IPS DF 6.9 (cell line): ENCODE measurements at regions not wholly inside any gene's neighbourhood (a gene's known extent, or its start where the extent isn't known, plus 50 kb on each side); places are given as distances from the start of the nearest gene placed in this dataset.
"Not testable (repeated sequence)": the region's sequence is repeated elsewhere in the genome, so short reads cannot be mapped to it uniquely, and the experiment has no call there.

Experiments used
- DNase-seq: peaks from one replicate; pipeline ENCODE4 v3.0.0-alpha.2; 2013; ENCODE audit warnings: low read depth, low spot score
- H3K27ac ChIP-seq: one replicate; pipeline ENCODE4 v1.5.1; 2013; ENCODE audit warnings: low read length, control low read depth
- H3K27me3 ChIP-seq: 2 replicates; pipeline ENCODE4 v1.6.1; 2013; ENCODE audit warnings: mild to moderate bottlenecking, low read length; ENCODE audit not compliant: control insufficient read depth, insufficient read depth
- H3K36me3 ChIP-seq: 2 replicates; pipeline ENCODE4 v1.6.1; 2013; ENCODE audit warnings: low read length; ENCODE audit not compliant: control insufficient read depth, insufficient read depth
- H3K4me1 ChIP-seq: 2 replicates; pipeline ENCODE4 v1.6.1; 2013; ENCODE audit warnings: low read length; ENCODE audit not compliant: control insufficient read depth, insufficient read depth
- H3K4me3 ChIP-seq: 2 replicates; pipeline ENCODE4 v1.5.1; 2013; ENCODE audit warnings: mild to moderate bottlenecking, low read length
- H3K9me3 ChIP-seq: 2 replicates; pipeline ENCODE4 v1.6.1; 2013; ENCODE audit warnings: low read length, inconsistent platforms; ENCODE audit not compliant: control insufficient read depth, insufficient read depth
- WGBS: extraction: QIAGEN DNeasy Blood & Tissue Kit; methylation state at CpG from one replicate; pipeline ENCODE4 v1.1.7; 2013; ENCODE audit warnings: mixed read lengths, missing lambda C conversion rate; ENCODE audit not compliant: insufficient read length, insufficient coverage; 5-methylcytosine and 5-hydroxymethylcytosine counted together

DNA sequence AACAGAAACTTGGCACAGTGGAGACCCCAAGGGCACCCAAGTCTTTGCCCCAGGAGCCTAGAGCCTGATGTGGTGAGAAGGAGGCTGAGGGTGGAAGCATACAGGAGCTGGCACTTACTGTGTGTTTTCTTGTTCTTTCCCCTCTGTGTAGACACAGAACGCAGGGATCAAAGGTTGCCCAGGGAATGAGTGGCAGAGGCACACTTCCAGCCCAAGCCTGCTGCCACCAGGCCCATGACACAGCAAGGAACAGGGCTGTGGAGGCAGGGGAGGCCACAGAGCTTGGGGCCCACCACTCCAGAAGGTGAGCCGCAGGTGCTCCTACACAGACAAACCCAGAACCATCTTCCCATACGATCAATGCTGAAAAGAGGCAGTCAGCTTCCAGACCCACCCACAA lies 73.9 kb upstream of the S1PR3 start:
- Histone ChIP-seq H3K27me3 (0 out of 2 replicates have a peak, but pooled peaks cover 2% of the 10 kb centered on the region), H3K4me1 (no peaks in the 10 kb centered on the region), H3K9me3 (peaks cover 6% of the 10 kb centered on the region), H3K36me3 (no peaks in the 10 kb centered on the region), H3K27ac (no peak overlapping the region), H3K4me3 (no peak overlapping the region)
- WGBS = no CpG with 5 or more reads among the region's 3 CpGs
- no peak for DNase-seq

DNA sequence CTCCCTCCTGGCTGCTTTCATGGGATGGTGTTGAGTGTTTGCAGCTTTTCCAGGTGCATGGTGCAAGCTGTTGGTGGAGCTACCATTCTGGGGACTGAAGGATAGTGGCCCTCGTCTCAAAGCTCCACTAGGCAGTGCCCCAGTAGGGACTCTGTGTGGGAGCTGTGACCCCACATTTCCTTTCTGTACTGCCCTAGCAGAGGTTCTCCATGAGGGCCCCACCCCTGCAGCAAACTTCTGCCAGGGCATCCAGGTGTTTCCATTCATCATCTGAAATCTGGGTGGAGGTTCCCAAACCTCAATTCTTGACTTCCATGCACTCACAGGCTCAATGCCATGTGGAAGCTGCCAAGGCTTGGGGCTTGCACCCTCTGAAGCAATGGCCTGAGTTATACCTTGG lies 72.7 kb upstream of the S1PR3 start:
- H3K27ac ChIP-seq, H3K36me3 ChIP-seq, DNase-seq, H3K4me1 ChIP-seq, H3K9me3 ChIP-seq, H3K4me3 ChIP-seq, H3K27me3 ChIP-seq: not testable (repeated sequence)
- no CpG with 5 or more reads among the region's 1 CpG for WGBS

DNA sequence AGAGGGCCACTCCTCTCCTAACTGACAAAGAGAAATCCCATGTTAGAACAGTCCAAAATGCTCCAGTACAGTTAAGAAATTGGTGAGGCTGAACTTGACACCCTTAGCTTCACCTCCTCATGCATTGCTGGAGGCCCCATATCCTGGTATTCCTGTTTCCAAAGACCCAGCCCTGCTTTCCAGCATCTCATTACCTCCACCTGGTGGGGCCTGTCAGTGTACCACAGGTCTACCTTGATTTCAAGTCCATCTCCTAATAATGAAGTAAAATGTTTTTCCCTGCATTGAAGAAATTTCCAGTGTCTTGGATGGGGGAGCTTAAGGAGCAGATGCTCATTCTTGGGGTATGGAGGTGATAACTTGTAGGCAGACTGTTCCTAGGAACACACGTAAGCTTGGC lies 70.6 kb upstream of the S1PR3 start:
- Histone ChIP-seq H3K27ac (no peak overlapping the region), H3K9me3 (peaks cover 6% of the 10 kb centered on the region), H3K36me3 (no peaks in the 10 kb centered on the region), H3K4me3 (no peak overlapping the region), H3K27me3 (0 out of 2 replicates have a peak, but pooled peaks cover 2% of the 10 kb centered on the region), H3K4me1 (no peaks in the 10 kb centered on the region)
- DNase-seq = no peak
- no CpG with 5 or more reads among the region's 1 CpG for WGBS

GRCh38 chr9:88922091-88922490 lies 69.2 kb upstream of the S1PR3 start:
- H3K4me1 ChIP-seq = no peaks in the 10 kb centered on the region
- H3K27me3 ChIP-seq = 0 out of 2 replicates have a peak, but pooled peaks cover 2% of the 10 kb centered on the region
- no peak overlapping the region for H3K27ac ChIP-seq
- H3K9me3 ChIP-seq = peaks cover 6% of the 10 kb centered on the region
- no peak for DNase-seq
- no CpG with 5 or more reads among the region's 10 CpGs for WGBS
- no peaks in the 10 kb centered on the region for H3K36me3 ChIP-seq
- no peak overlapping the region for H3K4me3 ChIP-seq

- WGBS = no CpG with 5 or more reads among the region's 2 CpGs
- H3K9me3 ChIP-seq = peaks cover 3% of the 10 kb centered on the region
Measured at GRCh38 chr9:88923092-88923491, 68.2 kb upstream of the S1PR3 start.

GRCh38 chr9:88923653-88924288 lies 67.5 kb upstream of the S1PR3 start:
- no peak overlapping the region for H3K27ac ChIP-seq
- peaks cover 1% of the 10 kb centered on the region; the same call in 1 of the 2 replicates for H3K9me3 ChIP-seq
- WGBS = no CpG with 5 or more reads among the region's 14 CpGs
- H3K27me3 ChIP-seq = no peaks in the 10 kb centered on the region
- no peak for DNase-seq
- H3K4me3 ChIP-seq = no peak overlapping the region
- H3K4me1 ChIP-seq = no peaks in the 10 kb centered on the region
- H3K36me3 ChIP-seq = no peaks in the 10 kb centered on the region

More at GRCh38 chr9:88923092-88923491, 68.2 kb upstream of the S1PR3 start:
- no peak overlapping the region for H3K4me3 ChIP-seq
- no peaks in the 10 kb centered on the region for H3K4me1 ChIP-seq
- H3K36me3 ChIP-seq = no peaks in the 10 kb centered on the region
- H3K27ac ChIP-seq = no peak overlapping the region
- DNase-seq = no peak
- no peaks in the 10 kb centered on the region for H3K27me3 ChIP-seq

DNA sequence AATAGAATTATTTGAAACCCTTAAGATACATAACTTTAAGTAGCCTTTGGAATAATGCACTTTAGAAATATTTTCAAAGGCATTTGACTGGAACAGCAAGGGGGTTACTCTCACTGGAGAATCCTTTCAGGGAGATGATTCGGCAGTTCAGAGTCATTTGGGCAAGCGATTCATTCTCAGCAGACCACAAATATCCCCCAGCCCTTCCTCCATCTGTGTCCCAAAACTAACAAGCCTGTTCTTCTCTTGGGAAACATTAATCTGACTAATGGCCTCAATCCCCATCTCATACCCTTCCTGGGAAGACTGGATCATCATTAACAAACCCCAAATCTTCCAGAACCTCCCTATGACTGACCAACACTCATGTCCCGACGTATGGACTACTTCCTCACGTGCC lies 65.8 kb upstream of the S1PR3 start:
- no peak for DNase-seq
- Histone ChIP-seq H3K27ac (no peak overlapping the region), H3K27me3 (no peaks in the 10 kb centered on the region), H3K4me3 (no peak overlapping the region), H3K36me3 (no peaks in the 10 kb centered on the region), H3K4me1 (no peaks in the 10 kb centered on the region), H3K9me3 (no peaks in the 10 kb centered on the region)
- no CpG with 5 or more reads among the region's 5 CpGs for WGBS

DNA sequence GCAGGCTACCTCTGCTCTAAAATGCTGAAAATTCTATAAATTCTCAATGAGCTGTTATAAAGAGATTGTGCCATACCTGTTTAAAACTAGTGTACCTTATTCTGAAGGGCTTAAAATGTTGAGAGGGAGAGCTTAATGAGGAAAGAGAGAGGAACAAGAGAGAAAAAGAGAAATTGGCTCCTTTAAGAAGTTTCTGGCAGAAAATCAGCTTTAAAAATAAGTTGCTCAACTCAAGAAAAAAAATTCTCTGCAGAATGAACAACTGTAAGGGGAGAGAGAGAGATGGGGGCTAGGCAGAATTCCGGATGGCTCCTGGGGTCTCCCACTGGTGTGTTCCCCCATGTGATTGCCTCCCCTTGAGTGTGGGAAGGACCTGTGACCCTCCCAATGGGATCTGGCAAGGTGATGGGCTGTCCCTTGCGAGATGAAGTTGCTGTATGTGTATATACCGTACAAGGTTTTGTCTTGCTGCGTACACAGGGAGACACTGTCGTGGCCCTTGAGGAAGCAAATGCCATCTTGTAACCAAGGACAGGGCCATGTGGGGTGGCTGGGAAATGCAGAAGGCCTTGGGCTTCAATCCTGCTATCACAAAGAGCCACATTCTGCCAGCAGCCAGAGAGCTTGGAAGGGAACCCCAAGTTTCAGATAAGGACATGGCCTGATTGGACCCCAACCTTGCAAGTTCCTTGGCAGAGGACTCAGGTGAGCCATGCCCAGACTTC lies 64.3 kb upstream of the S1PR3 start:
- WGBS = no CpG with 5 or more reads among the region's 5 CpGs
- Histone ChIP-seq H3K27ac (no peak overlapping the region), H3K4me1 (no peaks in the 10 kb centered on the region), H3K36me3 (no peaks in the 10 kb centered on the region), H3K9me3 (no peaks in the 10 kb centered on the region), H3K27me3 (no peaks in the 10 kb centered on the region), H3K4me3 (no peak overlapping the region)
- no peak for DNase-seq

DNA sequence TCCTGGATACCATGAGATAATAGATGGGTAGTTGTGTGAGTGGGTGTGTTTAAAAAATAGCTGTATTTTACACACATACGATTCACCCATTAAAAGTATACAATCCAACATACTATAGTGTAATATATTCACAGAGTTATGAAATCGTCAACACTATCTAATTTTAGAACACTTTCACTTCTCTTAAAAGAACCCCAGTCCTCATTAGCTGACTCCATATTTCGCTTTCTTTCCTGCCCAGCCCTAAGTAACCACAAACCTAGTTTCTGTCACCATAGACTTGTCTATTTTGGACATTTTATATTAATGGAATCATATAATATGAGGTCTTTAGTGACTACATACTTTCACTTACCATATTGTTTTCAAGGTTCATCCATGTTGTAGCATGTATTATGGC lies 63.8 kb upstream of the S1PR3 start:
- Histone ChIP-seq H3K36me3 (no peaks in the 10 kb centered on the region), H3K4me1 (no peaks in the 10 kb centered on the region), H3K9me3 (no peaks in the 10 kb centered on the region), H3K27ac (no peak overlapping the region), H3K4me3 (no peak overlapping the region), H3K27me3 (no peaks in the 10 kb centered on the region)
- DNase-seq = no peak
- WGBS = no CpG with 5 or more reads among the region's 3 CpGs

DNA sequence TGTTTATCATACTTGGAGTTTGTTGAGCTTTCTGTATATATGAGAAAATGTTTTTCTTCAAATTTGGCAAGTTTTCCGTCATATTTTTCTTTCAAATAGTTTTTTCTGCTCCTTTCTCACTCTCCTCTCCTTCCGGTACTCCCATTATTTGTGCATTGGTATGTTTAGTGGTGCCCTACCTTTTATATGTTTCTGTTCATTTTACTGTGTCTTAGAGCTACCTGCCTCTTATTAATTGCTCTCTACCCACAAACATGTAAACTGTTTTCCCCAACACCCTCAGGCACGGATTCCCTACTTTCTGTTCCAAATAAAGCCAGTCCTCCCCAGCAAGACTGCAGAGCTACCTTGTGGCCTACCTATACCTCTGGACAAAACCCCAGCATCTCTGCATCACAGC lies 60.6 kb upstream of the S1PR3 start:
- H3K4me3 ChIP-seq = no peak overlapping the region
- no peaks in the 10 kb centered on the region for H3K9me3 ChIP-seq
- WGBS = no CpG with 5 or more reads among the region's 3 CpGs
- H3K27ac ChIP-seq = no peak overlapping the region
- no peaks in the 10 kb centered on the region for H3K36me3 ChIP-seq
- DNase-seq = no peak
- H3K27me3 ChIP-seq = no peaks in the 10 kb centered on the region
- H3K4me1 ChIP-seq = no peaks in the 10 kb centered on the region

DNA sequence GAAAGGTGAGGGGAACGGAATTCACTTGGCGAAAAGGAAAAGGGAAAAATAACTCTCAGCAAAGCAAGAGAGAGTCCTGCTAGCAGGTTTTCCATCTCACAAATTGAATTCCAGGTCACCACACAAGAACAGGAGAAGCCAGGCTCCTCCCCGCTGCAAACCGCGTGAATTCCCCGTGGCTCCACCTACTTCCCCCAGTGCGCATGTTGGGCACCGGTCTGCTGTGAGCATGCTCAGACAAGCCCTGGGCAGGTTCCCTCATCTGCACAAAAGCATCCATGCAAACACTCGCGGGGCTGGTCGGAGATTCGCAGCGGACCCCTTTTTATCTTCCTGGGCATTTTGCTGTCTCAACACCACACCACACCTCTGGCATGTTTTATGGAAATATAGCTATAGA lies 58.5 kb upstream of the S1PR3 start:
- no peaks in the 10 kb centered on the region for H3K36me3 ChIP-seq
- no peak overlapping the region for H3K27ac ChIP-seq
- H3K4me1 ChIP-seq = no peaks in the 10 kb centered on the region
- H3K9me3 ChIP-seq = no peaks in the 10 kb centered on the region
- no peak overlapping the region for H3K4me3 ChIP-seq
- no CpG with 5 or more reads among the region's 13 CpGs for WGBS
- H3K27me3 ChIP-seq = no peaks in the 10 kb centered on the region
- DNase-seq = peak; percentile 25
